ENCODE measurements at regions not wholly inside any gene's neighbourhood (a gene's known extent, or its start where the extent isn't known, plus 50 kb on each side); places are given as distances from the start of the nearest gene placed in this dataset.

- H3K4me3 ChIP-seq: no peak overlapping the region
- DNase-seq (ENCODE audit: low spot score): no peak
- no peak for TF ChIP-seq CTCF (IDR thresholded peaks at IDR 0.05)
- H3K27ac ChIP-seq: no peak overlapping the region
Observed at GRCh38 chr9:110103257-110103656, 104.7 kb downstream of the C9orf152 start.

GRCh38 chr9:110104261-110104809, 103.6 kb downstream of the C9orf152 start:
- Histone ChIP-seq H3K27ac (peak overlapping the region in 1 of 2 donors; percentile 20), H3K4me3 (peak overlapping the region; percentile 14)
- TF ChIP-seq CTCF (IDR thresholded peaks at IDR 0.05): no peak
- DNase-seq (ENCODE audit: low spot score): no peak

GRCh38 chr9:110105107-110105506, 102.9 kb downstream of the C9orf152 start:
- TF ChIP-seq CTCF (IDR thresholded peaks at IDR 0.05): no peak
- DNase-seq (ENCODE audit: low spot score): no peak
- Histone ChIP-seq H3K4me3 (no peak overlapping the region), H3K27ac (peak overlapping the region in 1 of 2 donors; percentile 20)

GRCh38 chr9:110106661-110107060, 101.3 kb downstream of the C9orf152 start:
- H3K4me3 ChIP-seq: no peak overlapping the region
- H3K27ac ChIP-seq: no peak overlapping the region
- no peak for DNase-seq (ENCODE audit: low spot score)
- TF ChIP-seq CTCF (IDR thresholded peaks at IDR 0.05): no peak

- TF ChIP-seq CTCF (IDR thresholded peaks at IDR 0.05): no peak
- no peak overlapping the region for H3K27ac ChIP-seq
- DNase-seq (ENCODE audit: low spot score): no peak
Observed at GRCh38 chr9:110109333-110110092, 98.4 kb downstream of the C9orf152 start.

GRCh38 chr9:110110154-110110553, 97.8 kb downstream of the C9orf152 start:
- Histone ChIP-seq H3K4me3 (no peak overlapping the region), H3K27ac (no peak overlapping the region)
- TF ChIP-seq CTCF (IDR thresholded peaks at IDR 0.05): no peak
- DNase-seq (ENCODE audit: low spot score): no peak

More at GRCh38 chr9:110109333-110110092, 98.4 kb downstream of the C9orf152 start:
- no peak overlapping the region for H3K4me3 ChIP-seq

- Histone ChIP-seq H3K27ac (no peak overlapping the region), H3K4me3 (no peak overlapping the region)
- DNase-seq (ENCODE audit: low spot score): no peak
- no peak for TF ChIP-seq CTCF (IDR thresholded peaks at IDR 0.05)
Observed at GRCh38 chr9:110111868-110112267, 96.1 kb downstream of the C9orf152 start.

Data from coronary artery (tissue), 2 donors.